ENCODE measurements at regions not wholly inside any gene's neighbourhood (a gene's known extent, or its start where the extent isn't known, plus 50 kb on each side); places are given as distances from the start of the nearest gene placed in this dataset.

DNA sequence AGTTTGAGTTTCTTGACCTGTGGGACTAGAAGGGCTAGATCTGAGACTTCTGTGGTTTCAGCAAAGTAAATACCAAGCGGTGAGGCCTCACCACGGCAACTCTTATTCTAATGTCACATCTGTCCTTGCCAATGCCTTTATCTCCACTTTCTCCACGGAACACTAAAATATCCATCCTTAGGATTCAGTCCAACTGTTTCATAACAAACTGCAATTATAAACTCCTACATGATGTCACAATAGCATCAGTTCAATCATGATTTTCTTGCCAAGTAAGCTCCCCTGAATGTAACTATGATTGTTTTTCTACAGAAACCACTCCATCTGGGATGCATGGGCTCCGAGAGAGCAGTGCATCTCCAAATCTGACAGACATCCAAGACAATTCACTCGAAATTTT is 79.6 kb downstream of the LRATD1 start:
- Histone ChIP-seq H3K27me3 (no peaks in the 10 kb centered on the region), H3K36me3 (no peaks in the 10 kb centered on the region), H3K4me3 (no peak overlapping the region), H3K27ac (no peak overlapping the region), H3K9me3 (no peaks in the 10 kb centered on the region), H3K4me1 (no peaks in the 10 kb centered on the region)
- no peak for DNase-seq
- 44 to 46% methylated on average over 5 of the region's 5 CpGs for WGBS, 2 donors
- no peak for TF ChIP-seq POLR2A (IDR thresholded peaks at IDR 0.05)
- TF ChIP-seq, protein P1, sequence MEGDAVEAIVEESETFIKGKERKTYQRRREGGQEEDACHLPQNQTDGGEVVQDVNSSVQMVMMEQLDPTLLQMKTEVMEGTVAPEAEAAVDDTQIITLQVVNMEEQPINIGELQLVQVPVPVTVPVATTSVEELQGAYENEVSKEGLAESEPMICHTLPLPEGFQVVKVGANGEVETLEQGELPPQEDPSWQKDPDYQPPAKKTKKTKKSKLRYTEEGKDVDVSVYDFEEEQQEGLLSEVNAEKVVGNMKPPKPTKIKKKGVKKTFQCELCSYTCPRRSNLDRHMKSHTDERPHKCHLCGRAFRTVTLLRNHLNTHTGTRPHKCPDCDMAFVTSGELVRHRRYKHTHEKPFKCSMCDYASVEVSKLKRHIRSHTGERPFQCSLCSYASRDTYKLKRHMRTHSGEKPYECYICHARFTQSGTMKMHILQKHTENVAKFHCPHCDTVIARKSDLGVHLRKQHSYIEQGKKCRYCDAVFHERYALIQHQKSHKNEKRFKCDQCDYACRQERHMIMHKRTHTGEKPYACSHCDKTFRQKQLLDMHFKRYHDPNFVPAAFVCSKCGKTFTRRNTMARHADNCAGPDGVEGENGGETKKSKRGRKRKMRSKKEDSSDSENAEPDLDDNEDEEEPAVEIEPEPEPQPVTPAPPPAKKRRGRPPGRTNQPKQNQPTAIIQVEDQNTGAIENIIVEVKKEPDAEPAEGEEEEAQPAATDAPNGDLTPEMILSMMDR (IDR thresholded peaks at IDR 0.05), result no peak
- intact Hi-C loops (cut with DNase I), result no loop called here

DNA sequence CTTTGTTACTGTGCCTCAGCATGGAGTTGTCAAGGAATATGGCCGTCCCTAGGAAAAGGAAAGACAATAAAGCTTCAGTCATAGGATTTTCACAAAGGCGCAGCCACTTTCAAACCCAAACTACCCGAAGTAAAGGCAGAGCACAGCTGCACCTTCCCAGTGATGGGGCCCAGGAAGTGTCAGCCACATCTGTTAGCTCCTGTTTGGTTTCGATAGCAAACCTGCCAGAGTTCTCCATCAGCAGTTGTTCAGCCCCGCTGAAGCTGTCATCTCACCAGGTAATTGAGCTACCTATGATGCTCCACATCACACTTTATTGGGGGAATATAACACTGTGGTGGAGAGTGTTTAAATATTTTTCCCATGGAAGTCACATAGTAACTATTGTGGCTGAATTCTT is 80.7 kb downstream of the LRATD1 start:
- H3K4me1 ChIP-seq, result no peaks in the 10 kb centered on the region
- no peaks in the 10 kb centered on the region for H3K9me3 ChIP-seq
- intact Hi-C loops (cut with DNase I), result no loop called here
- H3K27me3 ChIP-seq, result no peaks in the 10 kb centered on the region
- WGBS, 2 donors, result 67 to 73% methylated on average over 5 of the region's 5 CpGs
- no peak overlapping the region for H3K4me3 ChIP-seq
- H3K27ac ChIP-seq, result no peak overlapping the region
- no peaks in the 10 kb centered on the region for H3K36me3 ChIP-seq
- TF ChIP-seq, protein P1 (IDR thresholded peaks at IDR 0.05), result no peak
- TF ChIP-seq POLR2A (IDR thresholded peaks at IDR 0.05), result no peak
- DNase-seq, result no peak

GRCh38 chr2:14715600-14715999 is 83.1 kb downstream of the LRATD1 start:
- Histone ChIP-seq H3K9me3 (no peaks in the 10 kb centered on the region), H3K27ac (no peak overlapping the region), H3K4me3 (no peak overlapping the region), H3K27me3 (no peaks in the 10 kb centered on the region), H3K36me3 (no peaks in the 10 kb centered on the region), H3K4me1 (peaks cover 0 to 4% (median 0%) of the 10 kb centered on the region in 3 donors)
- TF ChIP-seq, protein P1 (IDR thresholded peaks at IDR 0.05), result no peak
- no peak for TF ChIP-seq POLR2A (IDR thresholded peaks at IDR 0.05)
- DNase-seq, result no peak
- 90 to 92% methylated on average over 1 of the region's 1 CpG for WGBS, 2 donors
- intact Hi-C loops (cut with DNase I), result no loop called here

DNA sequence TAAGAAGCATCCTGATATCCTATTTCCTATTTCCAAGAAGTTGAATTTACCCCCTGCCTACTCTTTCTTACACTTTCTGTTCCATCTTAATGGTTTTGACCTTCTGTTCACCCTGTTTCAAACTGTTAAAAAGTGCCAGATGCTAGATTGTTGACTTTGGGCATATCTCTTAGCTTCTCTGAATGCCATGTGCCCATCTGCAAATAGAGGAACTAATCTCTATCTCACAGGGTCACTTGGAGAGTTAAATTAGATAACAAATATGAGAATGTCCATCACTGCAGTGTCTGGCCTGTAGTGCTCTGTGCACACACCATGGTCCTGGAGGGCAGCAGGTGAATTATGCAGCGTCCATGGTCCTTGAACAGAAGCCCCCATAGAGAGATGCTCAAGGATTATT is 83.8 kb downstream of the LRATD1 start:
- H3K4me3 ChIP-seq, result no peak overlapping the region
- no peak for DNase-seq
- no peaks in the 10 kb centered on the region for H3K9me3 ChIP-seq
- no peaks in the 10 kb centered on the region for H3K27me3 ChIP-seq
- TF ChIP-seq, protein P1 (IDR thresholded peaks at IDR 0.05), result no peak
- TF ChIP-seq POLR2A (IDR thresholded peaks at IDR 0.05), result no peak
- no peaks in the 10 kb centered on the region for H3K36me3 ChIP-seq
- WGBS, 2 donors, result 75% methylated on average over 1 of the region's 1 CpG; no CpG with 5 or more reads in 1 of the 2 donors
- H3K27ac ChIP-seq, result no peak overlapping the region
- peaks cover 0 to 5% (median 0%) of the 10 kb centered on the region in 3 donors for H3K4me1 ChIP-seq
- intact Hi-C loops (cut with DNase I), result no loop called here

- Histone ChIP-seq H3K9me3 (no peaks in the 10 kb centered on the region), H3K27ac (no peak overlapping the region), H3K27me3 (no peaks in the 10 kb centered on the region), H3K36me3 (no peaks in the 10 kb centered on the region), H3K4me3 (no peak overlapping the region), H3K4me1 (peaks cover 0 to 5% (median 0%) of the 10 kb centered on the region in 3 donors)
- intact Hi-C loops (cut with DNase I), result no loop called here
- DNase-seq, result no peak
- WGBS, 2 donors, result 92 to 98% methylated on average over 3 of the region's 3 CpGs
- no peak for TF ChIP-seq POLR2A (IDR thresholded peaks at IDR 0.05)
- TF ChIP-seq, protein P1 (IDR thresholded peaks at IDR 0.05), result no peak
Measured at GRCh38 chr2:14717131-14717530, 84.6 kb downstream of the LRATD1 start.
